Loucy (cell line): ENCODE measurements at regions not wholly inside any gene's neighbourhood (a gene's known extent, or its start where the extent isn't known, plus 50 kb on each side); places are given as distances from the start of the nearest gene placed in this dataset.

Experiments
- H2AFZ ChIP-seq: fragments of 200-600 bp; sonication (generic); 2 replicates; pipeline ENCODE4 v1.6.0; 2016; ENCODE audit warnings: antibody characterized with exemption, mild to moderate bottlenecking, low read length, moderate library complexity
- H3F3A ChIP-seq: fragments of 200-600 bp; 2 replicates; pipeline ENCODE4 v1.6.0; 2016; ENCODE audit warnings: antibody characterized with exemption, low read depth, mild to moderate bottlenecking
- H3K27me3 ChIP-seq: fragments of 200-600 bp; sonication (generic); 2 replicates; pipeline ENCODE4 v1.6.1; 2014; ENCODE audit warnings: low read length, mild to moderate bottlenecking; ENCODE audit not compliant: insufficient read depth, poor library complexity, severe bottlenecking
- H3K36me3 ChIP-seq: fragments of 200-600 bp; sonication (generic); 2 replicates; pipeline ENCODE4 v1.6.1; 2016; ENCODE audit warnings: low read length; ENCODE audit not compliant: insufficient read depth
- H3K4me1 ChIP-seq: fragments of 200-600 bp; sonication (generic); 2 replicates; pipeline ENCODE4 v1.5.1; 2014; ENCODE audit warnings: low read length, mild to moderate bottlenecking; ENCODE audit not compliant: insufficient read depth, poor library complexity, severe bottlenecking
- H3K4me2 ChIP-seq: fragments of 200-600 bp; sonication (generic); 2 replicates; pipeline ENCODE4 v1.6.0; 2014; ENCODE audit warnings: antibody characterized with exemption, low read length, low read depth, mild to moderate bottlenecking; ENCODE audit not compliant: poor library complexity, severe bottlenecking
- H3K4me3 ChIP-seq: fragments of 200-600 bp; sonication (generic); 2 replicates; pipeline ENCODE4 v1.5.1; 2014; ENCODE audit warnings: low read length, mild to moderate bottlenecking, mixed read lengths; ENCODE audit not compliant: poor library complexity, severe bottlenecking
- H3K79me2 ChIP-seq: fragments of 200-600 bp; sonication (generic); 2 replicates; pipeline ENCODE4 v1.6.1; 2014; ENCODE audit warnings: low read length; ENCODE audit not compliant: insufficient read depth
- H3K9ac ChIP-seq: fragments of 200-600 bp; sonication (generic); 2 replicates; pipeline ENCODE4 v1.6.0; 2014; ENCODE audit warnings: mild to moderate bottlenecking, low read depth, low read length, moderate library complexity; ENCODE audit not compliant: poor library complexity, severe bottlenecking
- H3K9me2 ChIP-seq: fragments of 200-600 bp; sonication (generic); replicated peaks from 2 replicates; pipeline ENCODE4 v1.6.1; 2016; ENCODE audit warnings: low read depth, low read length, mixed read lengths
- H3K9me3 ChIP-seq: fragments of 200-600 bp; sonication (generic); 2 replicates; pipeline ENCODE4 v1.6.1; 2014; ENCODE audit warnings: mild to moderate bottlenecking, antibody characterized with exemption, low read length, low read depth; ENCODE audit not compliant: insufficient read depth
- H4K20me1 ChIP-seq: fragments of 200-600 bp; sonication (generic); 2 replicates; pipeline ENCODE4 v1.6.0; 2014; ENCODE audit warnings: antibody characterized with exemption, low read length, mild to moderate bottlenecking; ENCODE audit not compliant: insufficient read depth, poor library complexity, severe bottlenecking
- CTCF ChIP-seq: fragments of 200-600 bp; sonication (generic); conservative IDR thresholded peaks from 2 replicates; pipeline ENCODE4 v1.5.1; 2014; ENCODE audit warnings: mild to moderate bottlenecking, antibody characterized with exemption, low read length
- EZH2phosphoT487 ChIP-seq: fragments of 200-600 bp; IDR thresholded peaks from 2 replicates; pipeline ENCODE4 v1.6.1; 2018; ENCODE audit warnings: antibody characterized with exemption, mild to moderate bottlenecking, moderate library complexity, borderline replicate concordance

- no peaks in the 10 kb centered on the region for H3K27me3 ChIP-seq
- H3F3A ChIP-seq: no peaks in the 10 kb centered on the region
- H3K4me3 ChIP-seq: no peak overlapping the region
- no peak overlapping the region for H3K4me2 ChIP-seq
- H2AFZ ChIP-seq: no peak overlapping the region
- no peaks in the 10 kb centered on the region for H4K20me1 ChIP-seq
- no peaks in the 10 kb centered on the region for H3K4me1 ChIP-seq
- TF ChIP-seq EZH2phosphoT487 (no peak), CTCF (no peak)
- no peaks in the 10 kb centered on the region for H3K9me3 ChIP-seq
- no peak overlapping the region for H3K9ac ChIP-seq
- no peaks in the 10 kb centered on the region for H3K36me3 ChIP-seq
- H3K9me2 ChIP-seq: no peaks in the 10 kb centered on the region
- no peaks in the 10 kb centered on the region for H3K79me2 ChIP-seq
Observed at GRCh38 chr4:137427411-137427810, 104.9 kb downstream of the PCDH18 start.

- TF ChIP-seq CTCF (no peak), EZH2phosphoT487 (no peak)
- no peak overlapping the region for H3K9ac ChIP-seq
- H3K9me3 ChIP-seq: no peaks in the 10 kb centered on the region
- H3K4me3 ChIP-seq: no peak overlapping the region
- no peaks in the 10 kb centered on the region for H3K36me3 ChIP-seq
- no peak overlapping the region for H2AFZ ChIP-seq
- H4K20me1 ChIP-seq: no peaks in the 10 kb centered on the region
- no peaks in the 10 kb centered on the region for H3K27me3 ChIP-seq
- no peaks in the 10 kb centered on the region for H3K79me2 ChIP-seq
- no peaks in the 10 kb centered on the region for H3F3A ChIP-seq
- no peaks in the 10 kb centered on the region for H3K9me2 ChIP-seq
- H3K4me2 ChIP-seq: no peak overlapping the region
- H3K4me1 ChIP-seq: no peaks in the 10 kb centered on the region
Observed at GRCh38 chr4:137425281-137425680, 107.0 kb downstream of the PCDH18 start.

- Histone ChIP-seq H3K27me3 (no peaks in the 10 kb centered on the region), H3K4me3 (no peak overlapping the region), H4K20me1 (no peaks in the 10 kb centered on the region), H3K4me1 (no peaks in the 10 kb centered on the region), H2AFZ (no peak overlapping the region), H3K9me3 (no peaks in the 10 kb centered on the region), H3K36me3 (no peaks in the 10 kb centered on the region), H3K9ac (no peak overlapping the region), H3F3A (no peaks in the 10 kb centered on the region), H3K9me2 (no peaks in the 10 kb centered on the region), H3K4me2 (no peak overlapping the region), H3K79me2 (no peaks in the 10 kb centered on the region)
- TF ChIP-seq CTCF (no peak), EZH2phosphoT487 (no peak)
Observed at GRCh38 chr4:137422666-137423065, 109.6 kb downstream of the PCDH18 start.
